Testis (tissue), 2 donors: ENCODE measurements at regions not wholly inside any gene's neighbourhood (a gene's known extent, or its start where the extent isn't known, plus 50 kb on each side); places are given as distances from the start of the nearest gene placed in this dataset.

Source experiments
- CTCF ChIP-seq, 3 experiments: fragments of 450-650 bp in 2 of 3; fragments of 200-600 bp in 1 of 3; sonication (generic) in 1 of 3; IDR thresholded peaks; one replicate each; pipeline ENCODE4 v1.5.1; 2016 to 2019; ENCODE audit warnings: antibody characterized with exemption in 3 of 3, mild to moderate bottlenecking in 2 of 3, moderate library complexity in 1 of 3
- POLR2A ChIP-seq: fragments of 450-650 bp; IDR thresholded peaks from one replicate; pipeline ENCODE4 v1.6.1; 2017; ENCODE audit warnings: antibody characterized with exemption, mild to moderate bottlenecking, moderate library complexity

DNA sequence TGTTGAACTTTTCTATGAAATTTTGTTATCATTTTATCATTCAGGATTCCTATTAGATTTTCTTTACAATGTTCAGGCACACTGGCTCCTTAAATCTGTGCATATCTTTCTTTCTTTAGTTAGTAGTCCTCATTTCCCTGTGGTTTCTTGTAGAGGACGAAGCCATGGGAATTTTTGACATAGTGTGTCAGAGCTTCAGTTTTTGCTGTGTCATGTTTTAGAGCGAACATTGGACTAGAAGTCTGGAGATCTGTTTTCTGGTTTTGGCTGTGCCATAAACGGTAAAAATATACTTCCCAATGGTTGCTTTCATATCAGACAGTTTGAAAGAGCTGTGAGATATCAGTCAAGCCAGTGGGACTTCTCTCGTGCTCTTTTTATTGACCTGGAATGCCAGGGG, 105.2 kb downstream of the CHCHD4 start:
- no peak for TF ChIP-seq POLR2A
- TF ChIP-seq CTCF (IDR thresholded peaks at IDR 0.05), result no peak
